Heart left ventricle (tissue), 13 donors: ENCODE measurements at regions not wholly inside any gene's neighbourhood (a gene's known extent, or its start where the extent isn't known, plus 50 kb on each side); places are given as distances from the start of the nearest gene placed in this dataset.

Experiments used
- CTCF ChIP-seq, 12 donors: fragments of 200-600 bp; sonication (generic) in 4 of 12; IDR thresholded peaks; one replicate each; pipeline versions ENCODE4 v1.5.0 to v1.8.0; 2018 to 2022; ENCODE audit warnings: antibody characterized with exemption in 12 of 12, mild to moderate bottlenecking in 5 of 12
- POLR2A ChIP-seq, 2 donors: fragments of 450-650 bp; IDR thresholded peaks; one replicate each; pipeline ENCODE4 v1.6.1; 2017; ENCODE audit warnings: antibody characterized with exemption in 2 of 2, mild to moderate bottlenecking in 2 of 2, moderate library complexity in 2 of 2
- donor health status: ischemic (EF 13 %, LVEDD 7.1; RV severe dilation, severe dysfunction).
- donor health status: DM: no; HTN: yes; CAD: no.
- donor health status: DM: no; HTN: no; CAD: no.
- donor health status: ischemic (EF 25% LVEDD 6.9; RV normal size, moderate dysfunction).
- donor health status: ischemic (EF 25% LVEDD 5.7; RV mildly dilated, moderate dysfunction).
- donor health status: ischemic (EF 35%, LVEDD 5.7; RV mildly dilated, moderate dysfunction).
- donor health status: nonischemic (EF 11% LVEDD 7.7; RV severe dilation, severe dysfunction).
- donor health status: DM: yes; HTN: yes; CAD: no.
- donor health status: PGD.
- donor health status: ischemic (EF 29% LVEDD 5.4; RV normal size, mild dysfunction).
- donor health status: nonischemic (EF 23%, LVEDD 6.1; RV moderate dilation, normal function).

- no peak for TF ChIP-seq CTCF (IDR thresholded peaks at IDR 0.05)
- no peak for TF ChIP-seq POLR2A (IDR thresholded peaks at IDR 0.05)
These were observed 688.6 kb downstream of the GALC start for GRCh38 chr14:87304404-87304803.
